ENCODE measurements at regions not wholly inside any gene's neighbourhood (a gene's known extent, or its start where the extent isn't known, plus 50 kb on each side); places are given as distances from the start of the nearest gene placed in this dataset.

GRCh38 chr7:130877236-130877990 lies 143.4 kb upstream of the KLF14 start:
- no peak for TF ChIP-seq CTCF (IDR thresholded peaks at IDR 0.05; ENCODE audit: insufficient read depth, low read length, severe bottlenecking)
- Histone ChIP-seq H3K4me3 (ENCODE audit: low read depth, low read length) (no peak overlapping the region), H3K36me3 (ENCODE audit: control insufficient read depth, insufficient read depth, low read length) (peaks cover 14% of the 10 kb centered on the region), H3K27me3 (ENCODE audit: control insufficient read depth, insufficient read depth, low read length) (no peaks in the 10 kb centered on the region)
- DNase-seq (ENCODE audit: low read depth): no peak
- FAIRE-seq: no peak

GRCh38 chr7:130877991-130878305 lies 143.9 kb upstream of the KLF14 start:
- H3K27me3 ChIP-seq (ENCODE audit: control insufficient read depth, insufficient read depth, low read length): no peaks in the 10 kb centered on the region
- peaks cover 18% of the 10 kb centered on the region for H3K36me3 ChIP-seq (ENCODE audit: control insufficient read depth, insufficient read depth, low read length)
- DNase-seq (ENCODE audit: low read depth) (no peak), FAIRE-seq (no peak)
- TF ChIP-seq CTCF (IDR thresholded peaks at IDR 0.05; ENCODE audit: insufficient read depth, low read length, severe bottlenecking): no peak
- no peak overlapping the region for H3K4me3 ChIP-seq (ENCODE audit: low read depth, low read length)

GRCh38 chr7:130878785-130879184 lies 144.8 kb upstream of the KLF14 start:
- Histone ChIP-seq H3K36me3 (ENCODE audit: control insufficient read depth, insufficient read depth, low read length) (peaks cover 18% of the 10 kb centered on the region), H3K4me3 (ENCODE audit: low read depth, low read length) (no peak overlapping the region), H3K27me3 (ENCODE audit: control insufficient read depth, insufficient read depth, low read length) (no peaks in the 10 kb centered on the region)
- FAIRE-seq (no peak), DNase-seq (ENCODE audit: low read depth) (no peak)
- TF ChIP-seq CTCF (IDR thresholded peaks at IDR 0.05; ENCODE audit: insufficient read depth, low read length, severe bottlenecking): no peak

GRCh38 chr7:130879191-130879590 lies 145.2 kb upstream of the KLF14 start:
- peaks cover 17% of the 10 kb centered on the region for H3K36me3 ChIP-seq (ENCODE audit: control insufficient read depth, insufficient read depth, low read length)
- FAIRE-seq (no peak), DNase-seq (ENCODE audit: low read depth) (no peak)
- no peak for TF ChIP-seq CTCF (IDR thresholded peaks at IDR 0.05; ENCODE audit: insufficient read depth, low read length, severe bottlenecking)
- H3K27me3 ChIP-seq (ENCODE audit: control insufficient read depth, insufficient read depth, low read length): no peaks in the 10 kb centered on the region
- H3K4me3 ChIP-seq (ENCODE audit: low read depth, low read length): no peak overlapping the region

- no peak for TF ChIP-seq CTCF (IDR thresholded peaks at IDR 0.05; ENCODE audit: insufficient read depth, low read length, severe bottlenecking)
- no peak for FAIRE-seq
- Histone ChIP-seq H3K27me3 (ENCODE audit: control insufficient read depth, insufficient read depth, low read length) (no peaks in the 10 kb centered on the region), H3K36me3 (ENCODE audit: control insufficient read depth, insufficient read depth, low read length) (peaks cover 22% of the 10 kb centered on the region), H3K4me3 (ENCODE audit: low read depth, low read length) (no peak overlapping the region)
- DNase-seq (ENCODE audit: low read depth): no peak
These were observed 146.7 kb upstream of the KLF14 start for GRCh38 chr7:130880668-130881067.

All from bronchial epithelial cell (primary cell).